Neural cell (in vitro differentiated cells): ENCODE measurements at regions not wholly inside any gene's neighbourhood (a gene's known extent, or its start where the extent isn't known, plus 50 kb on each side); places are given as distances from the start of the nearest gene placed in this dataset.

Experiments used
- H2AFZ ChIP-seq: fragments of 200-600, 300-800 bp; sonication (generic), shearing (Covaris generic); 2 replicates; pipeline ENCODE4 v1.6.0; 2014; ENCODE audit warnings: low read depth, mild to moderate bottlenecking, antibody characterized with exemption, low read length, moderate library complexity
- H3F3A ChIP-seq: fragments of 200-600 bp; shearing (Covaris generic); 2 replicates; pipeline ENCODE4 v1.6.1; 2016; ENCODE audit warnings: mild to moderate bottlenecking, moderate library complexity, mixed read lengths, antibody characterized with exemption, low read length; ENCODE audit not compliant: insufficient read depth, poor library complexity, severe bottlenecking
- H3K27ac ChIP-seq: fragments of 200-600, 300-800 bp; sonication (generic), shearing (Covaris generic); 2 replicates; pipeline ENCODE4 v1.5.1; 2014; ENCODE audit warnings: mild to moderate bottlenecking, low read length, moderate library complexity
- H3K27me3 ChIP-seq: fragments of 300-800, 200-600 bp; sonication (generic), shearing (Covaris generic); 2 replicates; pipeline ENCODE4 v1.6.0; 2014; ENCODE audit warnings: mild to moderate bottlenecking, low read depth, low read length, moderate library complexity; ENCODE audit not compliant: insufficient read depth
- H3K36me3 ChIP-seq: fragments of 300-800, 200-600 bp; sonication (generic), shearing (Covaris generic); 2 replicates; pipeline ENCODE4 v1.5.1; 2014; ENCODE audit warnings: mild to moderate bottlenecking, antibody characterized with exemption, low read length, moderate library complexity; ENCODE audit not compliant: insufficient read depth
- H3K4me2 ChIP-seq: fragments of 300-800, 200-600 bp; sonication (generic), shearing (Covaris generic); 2 replicates; pipeline ENCODE4 v1.6.0; 2014; ENCODE audit warnings: mild to moderate bottlenecking, low read length
- H3K4me3 ChIP-seq: fragments of 300-800, 200-600 bp; sonication (generic), shearing (Covaris generic); 2 replicates; pipeline ENCODE4 v1.5.1; 2014; ENCODE audit warnings: mild to moderate bottlenecking, low read length, moderate library complexity
- H3K79me2 ChIP-seq: fragments of 200-600 bp; shearing (Covaris generic); replicated peaks from 2 replicates; pipeline ENCODE4 v1.6.0; 2014; ENCODE audit warnings: mild to moderate bottlenecking, low read length, moderate library complexity; ENCODE audit not compliant: insufficient read depth
- H3K9ac ChIP-seq: fragments of 300-800, 200-600 bp; sonication (generic), shearing (Covaris generic); 2 replicates; pipeline ENCODE4 v1.6.1; 2016; ENCODE audit warnings: mild to moderate bottlenecking, low read length, mixed read lengths
- H3K9me2 ChIP-seq: fragments of 200-600 bp; shearing (Covaris generic); 2 replicates; pipeline ENCODE4 v1.6.1; 2016; ENCODE audit warnings: mild to moderate bottlenecking, low read length, mixed read lengths; ENCODE audit not compliant: insufficient read depth
- H3K9me3 ChIP-seq: fragments of 200-600, 300-800 bp; sonication (generic), shearing (Covaris generic); 2 replicates; pipeline ENCODE4 v1.6.1; 2016; ENCODE audit warnings: mild to moderate bottlenecking, mixed run types, low read length, moderate library complexity, mixed read lengths
- H4K20me1 ChIP-seq: fragments of 200-600 bp; shearing (Covaris generic); 2 replicates; pipeline ENCODE4 v1.6.1; 2016; ENCODE audit warnings: mild to moderate bottlenecking, mixed run types; ENCODE audit not compliant: insufficient read depth
- CTCF ChIP-seq: fragments of 450-650 bp; IDR thresholded peaks from 2 replicates; pipeline ENCODE4 v1.5.1; 2014; ENCODE audit warnings: antibody characterized with exemption, mild to moderate bottlenecking, moderate library complexity; ENCODE audit not compliant: poor library complexity, severe bottlenecking
- EP300 ChIP-seq: fragments of 450-650 bp; conservative IDR thresholded peaks from 2 replicates; pipeline ENCODE4 v1.6.1; 2014; ENCODE audit warnings: antibody characterized with exemption, mild to moderate bottlenecking, moderate library complexity; ENCODE audit not compliant: poor library complexity, severe bottlenecking
- EZH2 ChIP-seq: fragments of 200-600, 300-800 bp; shearing (Covaris generic), sonication (generic); IDR thresholded peaks from 2 replicates; pipeline ENCODE4 v1.6.1; 2014; ENCODE audit warnings: antibody characterized with exemption, low read length, borderline replicate concordance, mild to moderate bottlenecking; ENCODE audit not compliant: insufficient read depth, poor library complexity, severe bottlenecking
- MXI1 ChIP-seq: fragments of 450-650 bp; conservative IDR thresholded peaks from 2 replicates; pipeline ENCODE4 v1.6.1; 2014; ENCODE audit warnings: antibody characterized with exemption, mild to moderate bottlenecking; ENCODE audit not compliant: poor library complexity, severe bottlenecking
- POLR2AphosphoS5 ChIP-seq: IDR thresholded peaks from 2 replicates; pipeline ENCODE4 v1.6.1; 2012
- RAD21 ChIP-seq: fragments of 450-650 bp; conservative IDR thresholded peaks from 2 replicates; pipeline ENCODE4 v1.6.1; 2014; ENCODE audit warnings: antibody characterized with exemption, mild to moderate bottlenecking, moderate library complexity
- REST ChIP-seq: IDR thresholded peaks from 2 replicates; pipeline ENCODE4 v1.6.1; 2012; ENCODE audit warnings: borderline replicate concordance
- SMC3 ChIP-seq: fragments of 450-650 bp; conservative IDR thresholded peaks from 2 replicates; pipeline ENCODE4 v1.6.1; 2014; ENCODE audit warnings: antibody characterized with exemption, mild to moderate bottlenecking, moderate library complexity; ENCODE audit not compliant: poor library complexity
- TAF1 ChIP-seq: IDR thresholded peaks from 2 replicates; pipeline ENCODE4 v1.6.1; 2012; ENCODE audit warnings: low read depth

GRCh38 chr9:73558471-73558870, 406.8 kb downstream of the ANXA1 start:
- Histone ChIP-seq H3K9me3 (no peaks in the 10 kb centered on the region), H3F3A (no peaks in the 10 kb centered on the region), H3K9ac (no peak overlapping the region), H3K4me2 (no peak overlapping the region), H2AFZ (no peak overlapping the region), H3K27me3 (no peaks in the 10 kb centered on the region), H3K79me2 (no peaks in the 10 kb centered on the region), H3K4me3 (no peak overlapping the region), H4K20me1 (no peaks in the 10 kb centered on the region), H3K36me3 (no peaks in the 10 kb centered on the region), H3K9me2 (no peaks in the 10 kb centered on the region), H3K27ac (no peak overlapping the region)
- no peak for TF ChIP-seq TAF1
- TF ChIP-seq EP300, result no peak
- TF ChIP-seq EZH2, result no peak
- no peak for TF ChIP-seq CTCF
- TF ChIP-seq REST, result no peak
- no peak for TF ChIP-seq POLR2AphosphoS5
- no peak for TF ChIP-seq MXI1
- no peak for TF ChIP-seq SMC3
- TF ChIP-seq RAD21, result no peak

- TF ChIP-seq SMC3, result no peak
- H3K27me3 ChIP-seq, result no peaks in the 10 kb centered on the region
- no peak overlapping the region for H2AFZ ChIP-seq
- H3K79me2 ChIP-seq, result no peaks in the 10 kb centered on the region
- no peaks in the 10 kb centered on the region for H3F3A ChIP-seq
- H3K9me3 ChIP-seq, result no peaks in the 10 kb centered on the region
- no peak overlapping the region for H3K4me3 ChIP-seq
- H3K4me2 ChIP-seq, result no peak overlapping the region
- no peaks in the 10 kb centered on the region for H3K9me2 ChIP-seq
- no peak overlapping the region for H3K9ac ChIP-seq
- no peaks in the 10 kb centered on the region for H4K20me1 ChIP-seq
- no peaks in the 10 kb centered on the region for H3K36me3 ChIP-seq
- H3K27ac ChIP-seq, result no peak overlapping the region
Observed at GRCh38 chr9:73565026-73565425, 413.4 kb downstream of the ANXA1 start.

- H3F3A ChIP-seq, result no peaks in the 10 kb centered on the region
- no peaks in the 10 kb centered on the region for H4K20me1 ChIP-seq
- H3K9me3 ChIP-seq, result no peaks in the 10 kb centered on the region
- no peak overlapping the region for H3K4me3 ChIP-seq
- H3K79me2 ChIP-seq, result no peaks in the 10 kb centered on the region
- H3K36me3 ChIP-seq, result no peaks in the 10 kb centered on the region
- H3K4me2 ChIP-seq, result no peak overlapping the region
- H3K27me3 ChIP-seq, result no peaks in the 10 kb centered on the region
- H3K27ac ChIP-seq, result no peak overlapping the region
- H3K9ac ChIP-seq, result no peak overlapping the region
- no peaks in the 10 kb centered on the region for H3K9me2 ChIP-seq
- TF ChIP-seq POLR2AphosphoS5, result no peak
- peak; percentile 66 for TF ChIP-seq CTCF
- TF ChIP-seq MXI1, result no peak
- peak; percentile 67 for TF ChIP-seq SMC3
- no peak for TF ChIP-seq REST
- TF ChIP-seq RAD21, result peak; percentile 69
- no peak overlapping the region for H2AFZ ChIP-seq
Observed at GRCh38 chr9:73565833-73566465, 414.3 kb downstream of the ANXA1 start.
